DOHH2 (cell line): ENCODE measurements at regions not wholly inside any gene's neighbourhood (a gene's known extent, or its start where the extent isn't known, plus 50 kb on each side); places are given as distances from the start of the nearest gene placed in this dataset.
"Not testable (repeated sequence)": the region's sequence is repeated elsewhere in the genome, so short reads cannot be mapped to it uniquely, and the experiment has no call there.

ENCODE experiments used
- H3F3A ChIP-seq: fragments of 200-600 bp; sonication (generic), shearing (Covaris generic); 2 replicates; pipeline ENCODE4 v1.6.0; 2016; ENCODE audit warnings: antibody characterized with exemption, mild to moderate bottlenecking; ENCODE audit not compliant: control insufficient read depth, insufficient read depth
- H3K27ac ChIP-seq: fragments of 200-600 bp; sonication (generic); 2 replicates; pipeline ENCODE4 v1.5.1; 2014; ENCODE audit warnings: low read depth, mild to moderate bottlenecking, low read length, moderate library complexity
- H3K27me3 ChIP-seq: fragments of 200-600 bp; sonication (generic); 2 replicates; pipeline ENCODE4 v1.6.1; 2014; ENCODE audit warnings: mild to moderate bottlenecking, low read length, mixed read lengths; ENCODE audit not compliant: control insufficient read depth
- H3K36me3 ChIP-seq: fragments of 200-600 bp; sonication (generic); 2 replicates; pipeline ENCODE4 v1.6.1; 2014; ENCODE audit warnings: mild to moderate bottlenecking, low read length, moderate library complexity, mixed read lengths; ENCODE audit not compliant: control insufficient read depth
- H3K4me1 ChIP-seq: fragments of 200-600 bp; sonication (generic); 2 replicates; pipeline ENCODE4 v1.6.1; 2014; ENCODE audit warnings: mild to moderate bottlenecking, low read length, mixed read lengths; ENCODE audit not compliant: control insufficient read depth
- H3K4me2 ChIP-seq: fragments of 200-600 bp; sonication (generic); 2 replicates; pipeline ENCODE4 v1.6.0; 2014; ENCODE audit warnings: mild to moderate bottlenecking, low read length, moderate library complexity
- H3K4me3 ChIP-seq: fragments of 200-600 bp; sonication (generic); 2 replicates; pipeline ENCODE4 v1.5.1; 2014; ENCODE audit warnings: mild to moderate bottlenecking, low read length, mixed read lengths
- H3K79me2 ChIP-seq: fragments of 200-600 bp; sonication (generic); 2 replicates; pipeline ENCODE4 v1.6.1; 2014; ENCODE audit warnings: mild to moderate bottlenecking, low read length, mixed read lengths; ENCODE audit not compliant: control insufficient read depth
- H3K9me2 ChIP-seq: fragments of 200-600 bp; sonication (generic); replicated peaks from 2 replicates; pipeline ENCODE4 v1.6.1; 2014; ENCODE audit warnings: mild to moderate bottlenecking, low read length, mixed read lengths; ENCODE audit not compliant: control insufficient read depth
- H3K9me3 ChIP-seq: fragments of 200-600 bp; sonication (generic); 2 replicates; pipeline ENCODE4 v1.6.1; 2014; ENCODE audit warnings: antibody characterized with exemption, low read length, mixed read lengths; ENCODE audit not compliant: control insufficient read depth, insufficient read depth
- H4K20me1 ChIP-seq: fragments of 200-600 bp; sonication (generic); 2 replicates; pipeline ENCODE4 v1.6.0; 2014; ENCODE audit warnings: low read depth, mild to moderate bottlenecking, antibody characterized with exemption, low read length, moderate library complexity; ENCODE audit not compliant: control insufficient read depth, insufficient read depth
- CTCF ChIP-seq: fragments of 200-600 bp; sonication (generic); IDR thresholded peaks from one replicate; pipeline ENCODE4 v1.5.1; 2014; ENCODE audit warnings: antibody characterized with exemption, mild to moderate bottlenecking, low read depth, low read length; ENCODE audit not compliant: poor library complexity, severe bottlenecking
- EZH2phosphoT487 ChIP-seq: fragments of 200-600 bp; sonication (generic); IDR thresholded peaks from 2 replicates; pipeline ENCODE4 v1.6.1; 2017; ENCODE audit warnings: borderline replicate concordance, mild to moderate bottlenecking, antibody characterized with exemption, low read length, moderate library complexity, mixed read lengths

- no peaks in the 10 kb centered on the region for H3K36me3 ChIP-seq
- H3K27ac ChIP-seq: no peak overlapping the region
- H4K20me1 ChIP-seq: no peaks in the 10 kb centered on the region
- H3K9me2 ChIP-seq: no peaks in the 10 kb centered on the region
- no peaks in the 10 kb centered on the region for H3K79me2 ChIP-seq
- H3K9me3 ChIP-seq: no peaks in the 10 kb centered on the region
- no peak for TF ChIP-seq CTCF
- no peak overlapping the region for H3K4me2 ChIP-seq
- H3K4me3 ChIP-seq: no peak overlapping the region
- no peaks in the 10 kb centered on the region for H3K4me1 ChIP-seq
- peaks cover 5% of the 10 kb centered on the region for H3K27me3 ChIP-seq
- H3F3A ChIP-seq: no peaks in the 10 kb centered on the region
Measured at GRCh38 chr7:37604078-37604477, 79.5 kb upstream of the GPR141 start.

GRCh38 chr7:37617406-37617805 lies 66.2 kb upstream of the GPR141 start:
- H3K4me3 ChIP-seq, H3K79me2 ChIP-seq, H3K4me2 ChIP-seq, H3K27ac ChIP-seq, H3K27me3 ChIP-seq, H4K20me1 ChIP-seq, H3K9me3 ChIP-seq, H3F3A ChIP-seq, H3K36me3 ChIP-seq, H3K9me2 ChIP-seq, H3K4me1 ChIP-seq: not testable (repeated sequence)

GRCh38 chr7:37633048-37633447 lies 50.5 kb upstream of the GPR141 start:
- Histone ChIP-seq H3K79me2 (no peaks in the 10 kb centered on the region), H3F3A (no peaks in the 10 kb centered on the region), H3K27me3 (no peaks in the 10 kb centered on the region), H3K9me2 (no peaks in the 10 kb centered on the region), H3K36me3 (no peaks in the 10 kb centered on the region), H3K27ac (no peak overlapping the region), H3K4me3 (no peak overlapping the region), H3K4me1 (no peaks in the 10 kb centered on the region), H3K4me2 (no peak overlapping the region), H3K9me3 (no peaks in the 10 kb centered on the region), H4K20me1 (no peaks in the 10 kb centered on the region)
- TF ChIP-seq CTCF (no peak), EZH2phosphoT487 (no peak)
